ENCODE measurements at regions not wholly inside any gene's neighbourhood (a gene's known extent, or its start where the extent isn't known, plus 50 kb on each side); places are given as distances from the start of the nearest gene placed in this dataset.

DNA sequence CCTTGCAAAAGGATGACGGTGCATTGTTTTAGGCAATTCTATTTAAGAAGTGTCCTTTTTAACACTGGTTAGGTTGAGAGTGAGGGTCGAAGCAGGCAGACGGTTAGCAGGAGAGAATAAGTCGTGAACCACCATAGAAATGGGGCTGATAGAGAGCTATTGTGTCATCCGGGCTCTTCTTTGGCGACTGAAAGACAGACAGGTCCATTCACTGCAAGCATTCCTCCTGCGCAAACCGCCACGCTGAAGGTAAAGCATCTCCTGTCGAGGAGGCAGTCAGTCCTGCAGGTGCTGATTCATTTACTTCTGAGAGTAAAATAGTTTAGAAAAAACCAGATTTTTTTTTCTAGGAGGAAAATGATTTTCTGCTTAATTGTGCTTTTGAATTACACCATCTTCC, 1002.8 kb upstream of the NR2F2 start:
- TF ChIP-seq EZH2phosphoT487 (IDR thresholded peaks at IDR 0.05; ENCODE audit: borderline replicate concordance, low read depth) (no peak), EP300 (IDR thresholded peaks at IDR 0.05; ENCODE audit: borderline replicate concordance in 1 of 2, low read depth in 1 of 2, low read length in 1 of 2) (no peak), CTCF (IDR thresholded peaks at IDR 0.05) (no peak), USF1 (IDR thresholded peaks at IDR 0.05; ENCODE audit: borderline replicate concordance, low read depth) (no peak), POLR2AphosphoS5 (IDR thresholded peaks at IDR 0.05; ENCODE audit: low read depth, low read length) (no peak)
